MCF 10A (cell line): ENCODE measurements at regions not wholly inside any gene's neighbourhood (a gene's known extent, or its start where the extent isn't known, plus 50 kb on each side); places are given as distances from the start of the nearest gene placed in this dataset.

Experiments used
- BruUV-seq: library from RNA; stranded (reverse); fragments of 400-500 nt; replicated peaks from 2 replicates; lab custom pipeline; 2021; lab: Mats Ljungman, UMichigan
- CTCF ChIA-PET: fragments of 300-600 bp; sonication (Branson Sonifier 250); formaldehyde crosslinking; extraction: SDS; loops from one replicate; lab custom pipeline; 2021; ENCODE audit warnings: antibody characterized with exemption, inconsistent platforms; lab: Yijun Ruan, JAX
- POLR2A ChIA-PET: fragments of 300-600, 350-650 bp; sonication (Branson Sonifier 250); formaldehyde crosslinking; extraction: SDS; loops from one replicate; lab custom pipeline; 2020; ENCODE audit warnings: antibody characterized with exemption, inconsistent platforms; lab: Yijun Ruan, JAX
- DNase-seq: peaks from one replicate; pipeline ENCODE4 v3.0.0-alpha.2; 2018; ENCODE audit not compliant: unreplicated experiment
- H3K27ac Mint-ChIP-seq: one replicate; pipeline ENCODE4 v1.8.0; 2022; ENCODE audit warnings: mild to moderate bottlenecking, low read depth, mixed read lengths; ENCODE audit not compliant: unreplicated experiment
- H3K27me3 Mint-ChIP-seq: one replicate; pipeline ENCODE4 v1.8.0; 2022; ENCODE audit warnings: mixed read lengths; ENCODE audit not compliant: insufficient read depth, unreplicated experiment
- H3K36me3 Mint-ChIP-seq: one replicate; pipeline ENCODE4 v1.8.0; 2022; ENCODE audit warnings: mild to moderate bottlenecking, moderate library complexity, mixed read lengths; ENCODE audit not compliant: insufficient read depth, unreplicated experiment
- H3K4me1 Mint-ChIP-seq: one replicate; pipeline ENCODE4 v1.8.0; 2022; ENCODE audit warnings: mixed read lengths; ENCODE audit not compliant: insufficient read depth, unreplicated experiment
- H3K4me3 Mint-ChIP-seq: one replicate; pipeline ENCODE4 v1.8.0; 2022; ENCODE audit warnings: mild to moderate bottlenecking, moderate library complexity, mixed read lengths; ENCODE audit not compliant: unreplicated experiment
- H3K9me3 Mint-ChIP-seq: one replicate; pipeline ENCODE4 v1.8.0; 2022; ENCODE audit warnings: mixed read lengths; ENCODE audit not compliant: unreplicated experiment
- intact Hi-C: fragments of 100-400 bp; cut with micrococcal nuclease; formaldehyde crosslinking; loops from 2 replicates; pipeline ENCODE4 v1.14.1; 2022
- TF ChIP-seq, protein P1 (sequence below): fragments of 200-600 bp; IDR thresholded peaks from one replicate; pipeline ENCODE4 v1.8.0; 2022; ENCODE audit warnings: antibody characterized with exemption, mild to moderate bottlenecking; ENCODE audit not compliant: unreplicated experiment

DNA sequence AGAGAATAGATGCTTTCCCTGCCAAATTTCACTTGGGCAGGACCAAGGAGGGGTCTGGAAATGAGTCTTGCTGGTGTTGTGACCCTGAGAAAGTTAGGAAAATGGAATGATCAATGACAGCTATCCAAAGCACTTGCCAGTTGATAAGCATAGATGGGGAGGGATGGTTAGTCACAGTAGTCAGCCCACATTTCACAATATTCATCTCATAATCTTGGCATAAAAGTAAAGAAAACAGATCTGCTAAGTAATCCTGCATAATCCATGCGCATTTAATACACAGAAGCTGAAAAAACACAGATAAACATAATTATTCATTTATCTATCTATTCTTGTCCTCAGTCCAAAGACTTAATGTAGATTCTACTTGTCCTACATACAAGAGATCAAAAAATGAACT is 184.1 kb downstream of the ZIC4 start:
- ChIA-PET POLR2A (no interaction called here), CTCF (interaction anchor here (0.6 kb wide), 2 partner anchors 86 to 140 kb away, joined by 3 read pairs; no protein-coding TSS in a partner anchor)
- no TSS peak for BruUV-seq
- intact Hi-C loops = no loop called here
- peaks cover 16% of the 10 kb centered on the region for H3K27me3 Mint-ChIP-seq
- H3K9me3 Mint-ChIP-seq = no peaks in the 10 kb centered on the region
- DNase-seq = no peak
- TF ChIP-seq, protein P1, sequence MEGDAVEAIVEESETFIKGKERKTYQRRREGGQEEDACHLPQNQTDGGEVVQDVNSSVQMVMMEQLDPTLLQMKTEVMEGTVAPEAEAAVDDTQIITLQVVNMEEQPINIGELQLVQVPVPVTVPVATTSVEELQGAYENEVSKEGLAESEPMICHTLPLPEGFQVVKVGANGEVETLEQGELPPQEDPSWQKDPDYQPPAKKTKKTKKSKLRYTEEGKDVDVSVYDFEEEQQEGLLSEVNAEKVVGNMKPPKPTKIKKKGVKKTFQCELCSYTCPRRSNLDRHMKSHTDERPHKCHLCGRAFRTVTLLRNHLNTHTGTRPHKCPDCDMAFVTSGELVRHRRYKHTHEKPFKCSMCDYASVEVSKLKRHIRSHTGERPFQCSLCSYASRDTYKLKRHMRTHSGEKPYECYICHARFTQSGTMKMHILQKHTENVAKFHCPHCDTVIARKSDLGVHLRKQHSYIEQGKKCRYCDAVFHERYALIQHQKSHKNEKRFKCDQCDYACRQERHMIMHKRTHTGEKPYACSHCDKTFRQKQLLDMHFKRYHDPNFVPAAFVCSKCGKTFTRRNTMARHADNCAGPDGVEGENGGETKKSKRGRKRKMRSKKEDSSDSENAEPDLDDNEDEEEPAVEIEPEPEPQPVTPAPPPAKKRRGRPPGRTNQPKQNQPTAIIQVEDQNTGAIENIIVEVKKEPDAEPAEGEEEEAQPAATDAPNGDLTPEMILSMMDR = no peak
- H3K36me3 Mint-ChIP-seq = no peaks in the 10 kb centered on the region
- H3K27ac Mint-ChIP-seq = no peak overlapping the region
- no peak overlapping the region for H3K4me3 Mint-ChIP-seq
- H3K4me1 Mint-ChIP-seq = no peaks in the 10 kb centered on the region

DNA sequence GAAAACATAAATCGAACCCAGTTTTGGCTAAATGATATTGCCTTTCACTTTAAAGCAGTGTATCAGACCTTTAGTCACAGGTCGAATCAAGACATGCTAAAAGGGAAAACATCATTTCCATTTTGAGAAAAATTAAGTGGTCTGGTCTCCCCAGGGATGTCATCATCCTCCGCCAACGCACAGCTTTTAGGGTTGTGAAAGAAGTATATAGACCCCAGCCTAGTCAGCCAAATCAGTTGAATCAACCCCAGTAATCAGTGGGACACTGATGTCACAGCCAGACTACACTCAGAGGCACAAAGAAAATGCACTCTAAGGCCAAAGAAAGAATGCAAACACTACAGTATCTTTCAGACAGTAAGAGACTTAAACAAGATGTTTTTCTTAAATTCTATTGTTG is 187.4 kb downstream of the ZIC4 start:
- ChIA-PET CTCF (interaction anchor here (0.6 to 2.3 kb wide), 2 partner anchors 27 to 61 kb away, joined by 3 to 8 read pairs; no protein-coding TSS in a partner anchor), POLR2A (no interaction called here)
- Mint-ChIP-seq H3K36me3 (no peaks in the 10 kb centered on the region), H3K4me1 (no peaks in the 10 kb centered on the region), H3K9me3 (no peaks in the 10 kb centered on the region), H3K4me3 (no peak overlapping the region), H3K27ac (no peak overlapping the region), H3K27me3 (peaks cover 39% of the 10 kb centered on the region)
- intact Hi-C loops = no loop called here
- no TSS peak for BruUV-seq
- no peak for DNase-seq
- TF ChIP-seq, protein P1 = no peak

DNA sequence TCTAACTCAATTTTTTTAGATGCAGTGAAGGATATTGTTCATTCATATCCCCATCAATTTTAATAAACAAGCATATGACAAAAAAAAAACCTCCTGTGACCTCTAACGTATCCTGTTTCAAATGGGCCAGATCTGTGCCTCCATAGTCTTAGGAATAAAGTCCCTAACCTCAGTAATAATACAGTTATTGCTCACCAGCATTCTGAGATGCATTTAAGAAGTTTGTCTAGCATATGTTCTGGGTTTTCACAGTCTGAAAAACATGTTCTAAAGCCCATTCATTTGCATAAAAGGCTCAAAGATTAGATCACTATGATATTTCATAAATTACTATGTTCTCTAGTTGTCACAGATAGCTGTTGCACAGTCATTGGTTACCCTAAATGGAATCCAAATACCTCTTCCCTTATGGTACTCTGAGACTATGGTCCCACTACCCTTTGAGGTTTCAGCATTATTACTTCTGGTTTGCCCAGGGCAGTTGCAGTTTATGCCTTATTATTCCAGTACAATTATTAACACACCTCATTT is 190.1 kb downstream of the ZIC4 start:
- DNase-seq = no peak
- TF ChIP-seq, protein P1 = no peak
- no TSS peak for BruUV-seq
- ChIA-PET CTCF (no interaction called here), POLR2A (no interaction called here)
- H3K4me1 Mint-ChIP-seq = no peaks in the 10 kb centered on the region
- no peak overlapping the region for H3K4me3 Mint-ChIP-seq
- intact Hi-C loops = no loop called here
- no peaks in the 10 kb centered on the region for H3K9me3 Mint-ChIP-seq
- no peaks in the 10 kb centered on the region for H3K36me3 Mint-ChIP-seq
- no peak overlapping the region for H3K27ac Mint-ChIP-seq
- H3K27me3 Mint-ChIP-seq = peaks cover 32% of the 10 kb centered on the region

DNA sequence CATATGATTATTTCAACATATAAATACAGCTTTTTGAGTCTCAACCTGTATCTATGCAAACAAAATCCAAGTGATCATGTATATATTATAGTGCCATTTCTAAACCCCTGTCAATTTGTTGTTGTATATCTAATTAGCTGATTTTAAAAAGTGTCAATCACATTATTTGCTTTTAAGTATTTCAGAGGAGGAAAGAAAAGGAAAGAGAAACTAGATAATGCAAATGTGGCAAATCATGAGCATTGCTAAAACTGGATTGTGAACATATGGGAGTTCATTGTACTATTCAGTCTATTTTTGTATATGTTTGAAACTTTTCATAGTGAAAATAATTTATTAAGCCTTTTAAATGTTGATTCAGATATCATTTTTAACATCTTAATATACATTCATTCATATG is 190.7 kb downstream of the ZIC4 start:
- intact Hi-C loops = no loop called here
- no peaks in the 10 kb centered on the region for H3K36me3 Mint-ChIP-seq
- no TSS peak for BruUV-seq
- no peaks in the 10 kb centered on the region for H3K9me3 Mint-ChIP-seq
- no peak overlapping the region for H3K4me3 Mint-ChIP-seq
- H3K27me3 Mint-ChIP-seq = peaks cover 37% of the 10 kb centered on the region
- no peak overlapping the region for H3K27ac Mint-ChIP-seq
- no peaks in the 10 kb centered on the region for H3K4me1 Mint-ChIP-seq
- POLR2A ChIA-PET = no interaction called here
- no peak for DNase-seq
- CTCF ChIA-PET = no interaction called here
- TF ChIP-seq, protein P1 = no peak
